ENCODE measurements at regions not wholly inside any gene's neighbourhood (a gene's known extent, or its start where the extent isn't known, plus 50 kb on each side); places are given as distances from the start of the nearest gene placed in this dataset.

DNA sequence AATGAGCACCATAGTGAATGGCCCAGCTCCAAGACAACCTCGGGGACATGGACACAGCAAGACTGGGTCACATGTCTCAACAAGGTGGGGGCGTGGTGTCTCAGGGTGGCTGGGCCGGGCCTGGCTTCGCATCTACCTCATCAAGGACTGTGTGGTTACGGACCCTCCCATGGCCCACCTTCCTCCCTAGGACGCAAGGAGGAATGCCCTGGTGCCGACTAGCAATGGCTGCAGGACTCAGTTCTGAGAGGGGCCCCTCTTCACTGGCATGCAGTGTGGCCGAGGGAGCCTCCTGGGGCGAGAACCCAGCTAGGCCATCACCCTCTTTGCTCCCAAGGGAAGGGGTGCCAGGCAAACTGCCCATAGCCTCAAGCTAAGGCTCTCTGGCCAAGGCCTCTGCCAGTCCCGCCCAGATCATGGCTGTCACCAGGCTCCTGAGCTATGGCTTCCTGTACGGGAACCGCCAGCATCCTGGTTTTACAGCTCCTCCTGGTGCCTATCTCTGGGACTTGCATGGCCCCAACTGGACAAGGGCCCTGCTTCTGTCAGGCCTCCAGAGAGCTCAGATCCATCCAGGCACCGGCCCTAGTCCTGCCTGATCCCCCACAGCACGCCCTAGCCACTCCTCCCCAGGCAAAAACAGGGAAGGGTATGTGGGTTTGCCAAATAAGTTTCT lies 218.0 kb upstream of the AGTR2 start:
- Histone ChIP-seq H3K9me3 (ENCODE audit: control insufficient read depth, low read length) (no peaks in the 10 kb centered on the region), H3K36me3 (ENCODE audit: control insufficient read depth, insufficient read depth, low read length) (no peaks in the 10 kb centered on the region), H3K27ac (no peak overlapping the region), H3K9ac (no peak overlapping the region), H2AFZ (no peak overlapping the region), H3K4me1 (no peaks in the 10 kb centered on the region), H3K4me2 (ENCODE audit: low read length) (no peak overlapping the region), H3K27me3 (ENCODE audit: control insufficient read depth, insufficient read depth, low read length) (no peaks in the 10 kb centered on the region), H3K79me2 (no peaks in the 10 kb centered on the region), H3K4me3 (ENCODE audit: low read depth, low read length) (no peak overlapping the region)
- TF ChIP-seq, protein P1, sequence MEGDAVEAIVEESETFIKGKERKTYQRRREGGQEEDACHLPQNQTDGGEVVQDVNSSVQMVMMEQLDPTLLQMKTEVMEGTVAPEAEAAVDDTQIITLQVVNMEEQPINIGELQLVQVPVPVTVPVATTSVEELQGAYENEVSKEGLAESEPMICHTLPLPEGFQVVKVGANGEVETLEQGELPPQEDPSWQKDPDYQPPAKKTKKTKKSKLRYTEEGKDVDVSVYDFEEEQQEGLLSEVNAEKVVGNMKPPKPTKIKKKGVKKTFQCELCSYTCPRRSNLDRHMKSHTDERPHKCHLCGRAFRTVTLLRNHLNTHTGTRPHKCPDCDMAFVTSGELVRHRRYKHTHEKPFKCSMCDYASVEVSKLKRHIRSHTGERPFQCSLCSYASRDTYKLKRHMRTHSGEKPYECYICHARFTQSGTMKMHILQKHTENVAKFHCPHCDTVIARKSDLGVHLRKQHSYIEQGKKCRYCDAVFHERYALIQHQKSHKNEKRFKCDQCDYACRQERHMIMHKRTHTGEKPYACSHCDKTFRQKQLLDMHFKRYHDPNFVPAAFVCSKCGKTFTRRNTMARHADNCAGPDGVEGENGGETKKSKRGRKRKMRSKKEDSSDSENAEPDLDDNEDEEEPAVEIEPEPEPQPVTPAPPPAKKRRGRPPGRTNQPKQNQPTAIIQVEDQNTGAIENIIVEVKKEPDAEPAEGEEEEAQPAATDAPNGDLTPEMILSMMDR (IDR thresholded peaks at IDR 0.05): no peak

DNA sequence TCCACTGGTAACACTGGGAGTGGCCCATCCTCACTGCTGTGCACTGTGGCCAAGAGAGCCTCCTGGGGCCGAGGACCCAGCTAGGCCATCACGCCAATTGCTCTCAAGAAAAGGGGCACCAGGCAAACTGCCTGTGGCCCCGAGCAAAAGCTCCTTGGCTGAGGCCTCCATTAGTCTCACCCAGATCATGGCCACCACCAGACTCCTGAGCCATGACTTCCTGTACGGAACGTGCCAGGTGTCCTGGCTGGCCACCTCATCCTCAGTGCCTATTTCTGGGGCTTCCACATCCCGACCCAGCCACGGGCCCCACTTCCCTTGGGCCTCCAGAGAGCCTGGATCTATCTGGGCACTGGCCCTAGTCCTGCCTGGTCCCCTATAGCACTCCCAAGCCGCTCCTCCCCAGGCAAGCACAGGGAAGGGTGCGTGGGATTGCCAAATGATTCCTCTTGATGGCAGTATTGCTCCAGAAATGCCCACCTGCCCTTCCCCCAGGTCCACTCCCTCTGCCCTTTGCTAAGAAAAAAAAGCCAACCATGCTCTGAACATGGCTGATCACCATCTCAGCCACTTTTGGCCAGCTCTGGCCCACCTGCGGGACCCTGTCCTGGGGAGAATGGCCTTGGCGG lies 212.6 kb upstream of the AGTR2 start:
- TF ChIP-seq, protein P1 (IDR thresholded peaks at IDR 0.05): no peak
- Histone ChIP-seq H3K9me3 (ENCODE audit: control insufficient read depth, low read length) (no peaks in the 10 kb centered on the region), H3K36me3 (ENCODE audit: control insufficient read depth, insufficient read depth, low read length) (no peaks in the 10 kb centered on the region), H3K9ac (no peak overlapping the region), H3K4me1 (no peaks in the 10 kb centered on the region), H3K27ac (no peak overlapping the region), H3K27me3 (ENCODE audit: control insufficient read depth, insufficient read depth, low read length) (no peaks in the 10 kb centered on the region), H3K79me2 (peaks cover 3% of the 10 kb centered on the region), H3K4me2 (ENCODE audit: low read length) (no peak overlapping the region), H3K4me3 (ENCODE audit: low read depth, low read length) (no peak overlapping the region), H2AFZ (no peak overlapping the region)

DNA sequence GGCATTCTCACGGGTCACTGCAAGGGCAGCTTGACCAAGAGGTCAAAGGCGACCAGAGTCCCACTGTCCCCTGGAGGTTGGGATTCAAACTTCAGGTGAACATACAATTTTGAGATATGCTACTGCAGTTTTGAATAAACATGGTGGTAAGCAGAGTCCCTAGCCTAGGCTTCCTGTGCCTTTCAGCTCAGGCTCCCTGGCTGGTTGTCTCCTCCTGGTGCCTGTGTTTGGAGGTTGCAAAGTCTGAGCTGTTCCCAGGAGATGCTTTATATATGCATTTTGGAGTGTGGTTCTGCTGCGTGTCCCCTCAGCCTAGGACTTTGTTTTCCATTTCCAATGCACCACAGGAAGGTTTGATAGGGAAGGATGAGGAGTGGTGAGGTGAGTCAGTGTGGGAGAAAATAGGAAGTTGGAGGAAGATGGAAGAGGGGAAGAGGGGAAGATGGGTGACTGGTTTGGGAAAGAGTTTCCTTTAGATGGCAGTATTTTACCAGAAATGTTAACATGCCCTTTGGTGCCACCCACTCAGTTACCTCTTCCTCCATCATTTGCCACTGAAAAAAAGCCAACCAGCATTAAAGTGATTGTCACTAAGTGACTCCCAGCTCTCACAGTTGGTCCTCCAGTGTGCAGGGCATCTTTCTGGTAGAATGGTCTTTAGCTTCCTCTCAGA lies 211.7 kb upstream of the AGTR2 start:
- Histone ChIP-seq H3K27me3 (ENCODE audit: control insufficient read depth, insufficient read depth, low read length) (no peaks in the 10 kb centered on the region), H3K9me3 (ENCODE audit: control insufficient read depth, low read length) (no peaks in the 10 kb centered on the region), H3K4me1 (no peaks in the 10 kb centered on the region), H3K4me3 (ENCODE audit: low read depth, low read length) (no peak overlapping the region), H2AFZ (no peak overlapping the region), H3K4me2 (ENCODE audit: low read length) (no peak overlapping the region), H3K27ac (no peak overlapping the region), H3K36me3 (ENCODE audit: control insufficient read depth, insufficient read depth, low read length) (no peaks in the 10 kb centered on the region), H3K79me2 (peaks cover 3% of the 10 kb centered on the region), H3K9ac (no peak overlapping the region)
- TF ChIP-seq, protein P1 (IDR thresholded peaks at IDR 0.05): no peak

DNA sequence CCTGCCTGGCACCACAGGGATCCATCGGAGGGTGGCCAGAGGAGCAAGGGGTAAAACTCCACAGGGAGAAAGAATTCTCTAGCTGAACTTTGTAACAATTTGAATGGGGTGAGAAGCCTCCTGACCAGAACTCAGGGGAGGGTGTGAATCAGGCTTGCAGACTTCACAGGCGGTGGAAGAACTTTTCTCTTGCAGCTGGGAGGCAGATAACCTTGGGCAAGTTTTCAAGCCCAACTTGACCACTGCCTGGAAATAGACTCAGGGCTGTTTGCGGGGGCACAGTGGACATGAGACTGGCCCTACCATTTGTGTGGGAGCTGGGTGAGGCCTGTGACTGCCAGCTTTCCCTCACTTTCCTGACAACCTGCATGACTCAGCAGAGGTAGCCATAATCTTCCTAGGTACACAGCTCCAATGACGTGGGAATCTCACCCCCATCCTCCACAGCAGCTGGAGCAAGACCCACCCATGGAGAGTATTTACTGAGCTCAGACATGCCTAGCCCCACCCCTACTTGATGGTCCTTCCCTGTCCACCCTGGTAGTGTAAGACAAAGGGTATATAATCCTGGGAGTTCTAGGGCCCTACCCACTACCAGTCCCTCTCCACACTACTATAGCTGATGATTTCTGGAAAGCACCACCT lies 210.0 kb upstream of the AGTR2 start:
- Histone ChIP-seq H3K27me3 (ENCODE audit: control insufficient read depth, insufficient read depth, low read length) (no peaks in the 10 kb centered on the region), H3K4me2 (ENCODE audit: low read length) (no peak overlapping the region), H3K27ac (no peak overlapping the region), H3K4me3 (ENCODE audit: low read depth, low read length) (no peak overlapping the region), H3K4me1 (no peaks in the 10 kb centered on the region), H2AFZ (no peak overlapping the region), H3K9me3 (ENCODE audit: control insufficient read depth, low read length) (no peaks in the 10 kb centered on the region), H3K79me2 (peaks cover 3% of the 10 kb centered on the region), H3K9ac (no peak overlapping the region), H3K36me3 (ENCODE audit: control insufficient read depth, insufficient read depth, low read length) (no peaks in the 10 kb centered on the region)
- TF ChIP-seq, protein P1 (IDR thresholded peaks at IDR 0.05): no peak
